ENCODE measurements at regions not wholly inside any gene's neighbourhood (a gene's known extent, or its start where the extent isn't known, plus 50 kb on each side); places are given as distances from the start of the nearest gene placed in this dataset.

GRCh38 chr7:118580743-118581382, 356.4 kb downstream of the ANKRD7 start:
- no peak for DNase-seq

- no peak for DNase-seq
These were observed 359.1 kb downstream of the ANKRD7 start for GRCh38 chr7:118583641-118584040.

- no peak for DNase-seq
These were observed 361.7 kb downstream of the ANKRD7 start for GRCh38 chr7:118586248-118586647.

- no peak for DNase-seq
These were observed 365.6 kb downstream of the ANKRD7 start for GRCh38 chr7:118590107-118590506.

DNA sequence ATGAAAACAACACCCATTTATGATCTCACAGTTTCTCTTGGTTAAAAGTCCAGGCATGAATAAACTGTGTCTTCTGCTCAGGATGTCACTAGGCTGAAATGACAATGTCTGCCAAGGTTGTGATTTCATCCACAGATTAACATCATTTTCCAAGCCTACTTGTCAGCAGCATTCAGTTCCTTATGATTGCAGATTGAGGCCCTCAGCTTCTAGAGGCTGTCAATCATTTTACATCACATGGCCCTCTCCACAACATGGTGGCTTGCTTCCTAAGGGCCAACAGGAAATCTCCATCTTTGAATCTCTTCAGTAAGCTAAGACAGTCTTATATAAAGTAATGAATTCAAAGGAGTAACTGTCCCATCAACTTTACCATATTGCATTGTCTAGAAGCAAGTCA, 377.6 kb downstream of the ANKRD7 start:
- no peak for DNase-seq

DNA sequence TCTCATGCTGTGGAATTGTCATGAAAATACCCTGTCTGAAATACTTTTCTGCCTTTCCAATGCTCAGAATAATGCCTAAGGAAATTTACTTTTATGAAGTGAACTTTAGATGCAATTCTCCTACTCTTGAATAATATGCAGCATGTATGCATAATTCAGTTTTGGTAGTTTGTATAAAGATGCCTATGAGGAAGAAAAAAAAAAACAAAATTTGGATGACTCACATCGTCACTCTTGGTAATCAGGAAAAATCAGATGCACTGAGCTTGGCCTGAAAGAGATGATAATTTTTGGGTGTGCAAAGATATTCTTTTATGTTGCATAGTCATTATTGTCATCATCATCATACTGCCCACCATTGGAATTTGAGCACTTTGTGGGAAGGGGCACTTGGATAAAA, 382.1 kb downstream of the ANKRD7 start:
- DNase-seq = no peak

- DNase-seq = no peak
These were observed 384.7 kb downstream of the ANKRD7 start for GRCh38 chr7:118609207-118609606.

GRCh38 chr7:118615681-118616080, 391.2 kb downstream of the ANKRD7 start:
- no peak for DNase-seq

GRCh38 chr7:118621810-118622360, 397.4 kb downstream of the ANKRD7 start:
- DNase-seq = no peak

- DNase-seq = no peak
These were observed 402.2 kb downstream of the ANKRD7 start for GRCh38 chr7:118626739-118627138.

- no peak for DNase-seq
These were observed 403.0 kb downstream of the ANKRD7 start for GRCh38 chr7:118627467-118627866.

DNA sequence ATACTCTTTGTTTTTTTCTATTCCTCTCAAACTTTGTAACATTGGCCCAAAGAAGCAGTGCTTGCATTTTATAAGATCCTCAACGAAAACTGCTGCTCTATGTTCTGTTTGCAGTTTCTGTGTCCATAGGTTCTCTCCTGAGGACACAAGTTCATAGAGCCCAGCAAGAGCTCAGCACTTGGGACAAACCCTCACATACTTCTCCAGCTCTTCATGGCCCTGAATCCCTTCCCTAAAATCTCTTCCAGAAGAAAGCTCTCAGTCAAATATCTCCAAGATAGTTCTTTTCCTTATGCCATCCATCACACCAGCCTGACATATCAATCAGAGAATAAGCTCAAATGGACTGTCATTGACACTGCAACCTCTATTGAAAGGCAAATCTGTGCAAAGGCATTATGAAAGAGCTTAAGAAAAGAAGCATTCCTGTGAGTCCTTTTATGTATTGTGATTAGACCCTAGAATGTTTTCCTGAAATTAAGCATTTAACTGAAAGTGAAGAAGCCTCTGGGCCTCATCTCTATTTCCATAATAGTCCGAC, 405.5 kb downstream of the ANKRD7 start:
- no peak for DNase-seq

DNA sequence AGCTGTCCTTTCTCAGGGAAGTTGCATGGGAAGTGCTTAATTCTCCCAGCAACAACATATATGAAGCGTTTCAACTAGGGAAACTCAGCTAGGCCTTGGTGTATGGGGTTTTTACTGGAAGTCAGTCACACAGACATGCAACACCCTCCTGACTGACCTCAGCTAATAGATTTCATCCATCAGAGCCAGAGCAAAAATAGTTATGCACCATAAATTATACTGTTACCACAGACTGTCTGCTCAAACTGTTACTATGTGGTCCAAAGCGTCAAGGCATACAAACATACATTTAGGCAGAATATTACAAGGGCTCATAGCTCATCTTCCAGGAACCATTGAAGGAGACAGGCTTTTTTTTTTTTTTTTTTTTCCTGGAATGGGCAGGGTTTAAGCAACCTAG, 417.9 kb downstream of the ANKRD7 start:
- no peak for DNase-seq

GRCh38 chr7:118644346-118644745, 419.8 kb downstream of the ANKRD7 start:
- DNase-seq = no peak

DNA sequence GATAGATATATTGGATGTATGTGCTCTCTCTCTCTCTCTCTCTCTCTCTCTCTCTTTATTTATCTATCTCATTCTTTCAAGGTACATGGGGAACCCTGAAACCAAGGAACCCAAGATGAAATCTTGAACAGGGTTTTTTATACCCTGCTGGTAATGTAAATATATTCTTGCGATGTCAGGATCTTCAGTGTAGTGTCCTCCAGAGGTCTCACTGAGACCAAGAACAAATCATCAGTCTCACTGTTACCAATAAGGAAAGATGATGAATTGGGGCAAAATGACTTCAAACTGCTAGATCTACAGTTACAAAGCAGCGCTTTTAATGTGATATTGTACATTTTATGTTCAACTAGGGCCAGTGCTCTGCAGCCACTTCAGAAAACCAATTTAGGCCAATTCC, 423.5 kb downstream of the ANKRD7 start:
- DNase-seq = no peak

DNA sequence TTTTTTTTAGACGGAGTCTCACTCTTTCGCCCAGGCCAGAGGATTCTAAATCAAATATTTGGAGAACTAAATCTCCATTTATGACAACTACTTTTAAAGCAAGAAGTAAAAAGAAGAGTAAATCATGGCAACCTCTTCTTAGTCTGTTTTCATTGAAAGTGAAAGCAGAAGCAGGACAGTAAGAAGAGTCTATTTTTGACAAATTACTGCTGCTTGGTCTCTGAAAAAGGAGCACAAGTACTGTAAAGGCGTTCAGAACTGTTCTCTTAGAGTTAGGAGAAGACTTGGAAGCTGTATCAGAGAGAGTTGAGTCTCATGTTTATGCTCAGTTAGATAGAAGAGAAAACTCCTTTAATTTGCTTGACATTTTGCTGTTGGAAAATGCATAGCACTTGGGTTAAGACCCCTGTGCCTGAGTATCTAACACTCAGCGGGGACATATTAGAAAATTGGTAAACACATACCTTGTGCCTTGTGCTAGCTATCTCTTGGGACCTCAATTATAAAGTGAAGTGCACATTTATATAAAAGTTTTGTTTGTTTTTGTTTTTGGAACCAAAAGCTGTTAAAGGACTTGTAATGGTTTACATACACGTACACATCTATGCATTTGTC, 433.0 kb downstream of the ANKRD7 start:
- DNase-seq = no peak

DNA sequence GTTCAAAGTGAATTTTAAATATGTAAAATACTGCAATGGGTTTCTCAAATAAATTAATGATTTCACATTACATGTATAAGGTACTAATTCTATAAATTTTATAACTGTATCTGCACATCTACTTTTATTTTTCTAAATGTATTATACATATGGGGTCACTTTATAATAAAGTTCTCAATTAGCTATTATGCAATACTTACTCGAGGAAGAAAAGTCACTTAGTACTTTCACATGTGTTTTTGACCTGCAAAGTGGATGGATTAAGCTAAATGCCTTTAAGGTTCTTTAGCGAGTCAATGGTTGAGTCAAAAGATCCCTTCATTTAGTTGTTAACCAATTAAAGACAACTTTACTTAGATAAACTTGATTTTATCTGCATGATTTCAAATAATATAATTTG, 437.8 kb downstream of the ANKRD7 start:
- no peak for DNase-seq

DNA sequence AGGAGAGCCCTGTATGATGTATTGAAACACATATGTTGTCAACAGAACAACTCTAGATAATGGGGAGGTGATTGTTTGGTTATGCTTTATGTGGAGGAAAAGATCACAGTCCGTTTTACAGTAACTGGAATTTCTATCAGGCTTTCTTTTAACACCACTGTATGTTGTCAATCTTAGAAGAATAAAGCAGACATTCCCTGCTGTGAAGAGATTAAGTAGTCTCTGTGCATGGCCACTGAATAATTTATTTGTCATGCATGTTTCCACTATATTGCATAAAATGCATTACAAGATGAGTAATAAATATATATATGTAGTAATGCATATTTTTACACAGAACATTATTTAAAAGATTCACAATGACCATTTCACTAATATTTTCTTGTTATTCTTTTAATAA, 440.0 kb downstream of the ANKRD7 start:
- no peak for DNase-seq

DNA sequence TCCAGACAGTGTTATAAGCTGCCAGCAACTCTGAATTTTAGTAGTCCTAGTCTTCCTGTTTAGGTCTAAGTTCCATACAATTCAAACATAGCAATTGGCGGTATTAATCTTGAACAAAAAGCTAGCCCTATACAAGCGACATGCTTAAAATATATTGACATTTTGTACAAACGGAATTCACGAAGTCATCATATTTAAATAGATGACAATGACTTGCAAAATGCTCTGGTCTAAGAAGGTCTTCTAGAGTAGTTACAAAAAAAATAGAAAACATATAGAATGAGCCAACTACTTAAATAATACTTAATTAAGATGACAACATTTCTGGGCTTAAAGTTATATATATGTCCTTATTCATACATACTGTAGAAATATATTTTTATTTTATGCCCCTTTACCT, 446.6 kb downstream of the ANKRD7 start:
- no peak for DNase-seq

DNA sequence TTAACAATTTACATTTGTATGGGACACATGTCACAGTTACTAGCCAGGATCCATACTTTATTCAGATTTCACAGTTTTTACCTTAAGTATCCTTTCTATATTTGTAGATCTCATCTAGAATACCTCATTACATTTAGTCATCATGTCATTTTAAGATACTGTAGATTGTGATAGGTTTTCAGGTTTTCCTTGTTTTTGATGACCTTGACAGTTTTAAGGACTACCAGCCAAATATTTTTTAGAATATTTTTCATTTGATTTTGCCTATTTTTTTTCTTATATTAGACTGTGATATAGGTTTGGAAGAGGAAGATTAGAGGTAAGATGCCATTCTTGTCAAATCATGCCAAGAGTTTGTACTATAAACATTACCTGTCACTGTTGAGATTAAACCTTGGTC, 460.3 kb downstream of the ANKRD7 start:
- no peak for DNase-seq

- DNase-seq = no peak
These were observed 464.9 kb downstream of the ANKRD7 start for GRCh38 chr7:118689403-118689802.

DNA sequence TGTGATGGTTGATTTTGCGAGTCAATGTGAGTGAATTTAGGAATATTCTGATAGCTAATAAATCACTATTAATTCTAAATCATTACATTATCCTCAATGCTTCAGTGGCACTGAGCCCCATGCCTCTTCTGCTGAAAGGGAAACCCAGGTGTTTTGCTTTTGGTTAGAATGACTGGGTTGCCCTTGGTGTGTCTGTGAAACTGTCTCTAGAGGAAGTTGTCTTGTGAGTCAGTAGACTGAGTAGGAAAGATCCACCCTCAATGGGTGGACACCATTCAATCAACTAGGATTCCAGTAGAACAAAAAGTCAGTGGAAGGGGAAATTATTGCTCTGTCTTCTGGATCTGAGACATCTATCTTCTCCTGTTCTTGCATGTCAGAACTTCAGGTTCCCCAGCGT, 472.4 kb downstream of the ANKRD7 start:
- no peak for DNase-seq

- no peak for DNase-seq
These were observed 474.7 kb downstream of the ANKRD7 start for GRCh38 chr7:118699222-118699621.

DNA sequence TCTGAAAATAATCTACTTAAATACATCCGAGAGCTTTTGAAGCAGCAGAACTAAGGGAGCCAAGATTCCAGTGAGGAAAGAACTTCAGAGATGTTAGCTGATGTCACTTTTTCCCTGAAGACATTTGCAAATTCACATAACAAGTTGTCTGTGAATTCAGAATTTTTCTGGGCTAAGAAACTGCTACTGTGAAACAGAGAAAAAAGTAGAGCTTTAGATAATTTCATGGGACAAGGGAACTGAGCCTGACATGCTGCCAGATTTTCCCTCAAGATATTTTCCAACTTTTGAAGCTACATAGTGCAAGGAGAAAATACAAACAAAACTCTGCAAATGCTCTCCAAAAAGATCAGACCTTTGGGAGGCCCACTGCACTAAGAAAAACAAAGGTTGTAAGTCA, 484.2 kb downstream of the ANKRD7 start:
- no peak for DNase-seq

DNA sequence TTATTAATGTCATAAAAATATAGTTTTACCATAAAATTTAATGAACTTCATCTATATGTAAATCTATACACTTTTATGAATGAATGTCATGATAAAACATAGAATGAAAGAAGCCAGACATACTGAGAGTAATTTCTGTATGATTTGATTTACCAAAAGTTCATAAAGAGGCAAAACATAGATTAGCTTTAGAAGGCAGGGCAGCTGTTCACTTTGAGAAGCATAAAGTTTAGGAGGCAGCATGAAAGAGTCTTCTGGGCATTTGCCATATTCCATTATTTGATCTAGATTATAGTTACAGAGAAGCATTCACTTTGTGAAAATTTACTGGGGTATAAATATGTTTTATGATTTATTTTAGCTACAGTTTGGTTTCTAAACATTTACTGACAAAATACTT, 487.2 kb downstream of the ANKRD7 start:
- DNase-seq = no peak

Measured in NCI-H1436 (cell line).